Left lung (tissue), 4 donors: ENCODE measurements at regions not wholly inside any gene's neighbourhood (a gene's known extent, or its start where the extent isn't known, plus 50 kb on each side); places are given as distances from the start of the nearest gene placed in this dataset.

ENCODE experiments used
- ATAC-seq: fragments of 200-7000 bp; cut with Tn5 transposase; one replicate; pipeline ENCODE4 v1.9.1; 2020; ENCODE audit warnings: moderate library complexity
- DNase-seq, 4 donors: peaks; one replicate each; pipeline ENCODE4 v3.0.0-alpha.2; 2013 to 2020
- H3K27ac ChIP-seq, 2 donors: fragments of 200-600 bp; sonication (generic) in 1 of 2; one replicate each; pipeline versions ENCODE4 v1.5.0 to v1.8.0; 2020 to 2021
- H3K27me3 ChIP-seq, 2 donors: fragments of 200-600 bp; sonication (generic) in 1 of 2; one replicate each; pipeline versions ENCODE4 v1.5.0 to v1.8.0; 2020 to 2021
- H3K36me3 ChIP-seq, 2 donors: fragments of 200-600 bp; sonication (generic) in 1 of 2; one replicate each; pipeline versions ENCODE4 v1.5.0 to v1.8.0; 2020 to 2021
- H3K4me1 ChIP-seq, 2 donors: fragments of 200-600 bp; one replicate each; pipeline ENCODE4 v1.8.0; 2021
- H3K4me3 ChIP-seq, 2 donors: fragments of 200-600 bp; sonication (generic) in 1 of 2; one replicate each; pipeline versions ENCODE4 v1.5.0 to v1.8.0; 2020 to 2021; ENCODE audit warnings: mild to moderate bottlenecking in 1 of 2
- H3K9me3 ChIP-seq, 2 donors: fragments of 200-600 bp; sonication (generic) in 1 of 2; one replicate each; pipeline versions ENCODE4 v1.5.0 to v1.8.0; 2020 to 2021
- CTCF ChIP-seq, 2 donors: fragments of 200-600 bp; sonication (generic) in 1 of 2; IDR thresholded peaks; one replicate each; pipeline versions ENCODE4 v1.5.0 to v1.8.0; 2021; ENCODE audit warnings: antibody characterized with exemption in 2 of 2
- intact Hi-C, 2 donors: fragments of 100-400 bp; cut with DNase I; formaldehyde crosslinking; loops; one replicate each; pipeline versions ENCODE4 v1.11.2 to v1.14.2; 2022
- donor health status: DM: no; HTN: yes; CAD: no.
- donor health status: DM: no; HTN: no; CAD: no.

DNA sequence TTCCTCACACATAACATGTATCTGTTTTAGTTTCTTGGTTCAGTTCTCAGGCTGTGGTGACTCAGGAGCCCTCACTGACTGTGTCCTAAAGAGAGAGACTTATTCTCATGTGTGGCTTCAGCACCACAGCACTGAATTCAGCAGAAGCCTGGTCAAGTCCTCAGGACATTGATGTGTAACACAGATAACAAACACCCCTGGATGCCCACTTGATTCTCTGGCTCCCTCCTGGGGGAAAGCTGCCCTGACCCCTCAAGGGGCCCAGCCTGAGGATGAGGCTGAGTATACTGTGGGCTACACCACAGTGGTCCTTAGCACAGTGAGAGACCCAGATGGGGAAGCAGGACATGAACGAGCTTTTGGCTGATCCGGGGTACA lies 87.2 kb upstream of the VPREB1 start:
- no peak overlapping the region for H3K4me3 ChIP-seq
- peaks cover 0 to 8% of the 10 kb centered on the region in 2 donors for H3K4me1 ChIP-seq
- intact Hi-C loops: no loop called here
- no peak for TF ChIP-seq CTCF (IDR thresholded peaks at IDR 0.05)
- ATAC-seq: no peak
- DNase-seq: no peak
- H3K36me3 ChIP-seq: no peaks in the 10 kb centered on the region
- no peaks in the 10 kb centered on the region for H3K9me3 ChIP-seq
- no peak overlapping the region for H3K27ac ChIP-seq
- H3K27me3 ChIP-seq: peaks cover 0 to 4% of the 10 kb centered on the region in 2 donors

DNA sequence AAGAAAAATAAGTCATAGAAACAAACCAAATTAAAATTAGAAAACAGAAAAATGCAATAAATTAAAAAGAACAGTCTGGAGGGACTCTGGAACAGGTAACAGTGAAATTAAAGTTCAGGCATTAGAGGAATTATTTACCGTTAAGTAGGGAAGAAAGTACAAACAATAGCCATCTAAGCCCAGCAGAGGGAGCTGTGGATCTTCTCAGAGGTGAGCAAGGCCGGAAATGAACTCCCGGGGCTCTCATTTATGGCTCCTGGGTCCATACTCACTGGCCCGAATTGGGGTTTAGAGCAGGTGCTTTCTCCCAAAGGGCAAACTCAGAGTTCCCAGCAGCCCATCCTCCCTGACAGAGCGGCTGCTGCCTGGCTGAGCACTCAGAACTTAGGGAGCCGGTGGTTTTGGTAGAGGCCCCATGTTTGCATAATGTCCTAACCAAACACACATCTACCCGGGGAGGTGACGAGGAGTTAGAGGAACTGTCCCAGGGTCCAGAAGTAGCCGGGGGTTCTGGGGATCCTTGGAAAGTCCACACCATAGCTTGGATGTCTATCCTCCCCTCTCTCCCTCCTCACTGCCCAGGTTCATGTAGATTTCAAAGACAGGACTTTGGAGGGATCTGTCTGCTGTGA lies 87.8 kb upstream of the VPREB1 start:
- Histone ChIP-seq H3K27me3 (peaks cover 0 to 4% of the 10 kb centered on the region in 2 donors), H3K4me3 (no peak overlapping the region), H3K4me1 (peaks cover 0 to 8% of the 10 kb centered on the region in 2 donors), H3K27ac (no peak overlapping the region), H3K9me3 (no peaks in the 10 kb centered on the region), H3K36me3 (no peaks in the 10 kb centered on the region)
- peak; percentile 57 to 69 for TF ChIP-seq CTCF (IDR thresholded peaks at IDR 0.05)
- ATAC-seq (peak; percentile 96), DNase-seq (peak in 2 of 4 donors; percentile 14 to 60)
- intact Hi-C loops: no loop called here

GRCh38 chr22:22156348-22156715 lies 88.3 kb upstream of the VPREB1 start:
- TF ChIP-seq CTCF (IDR thresholded peaks at IDR 0.05): no peak
- intact Hi-C loops: no loop called here
- DNase-seq: no peak
- Histone ChIP-seq H3K27me3 (peaks cover 0 to 4% of the 10 kb centered on the region in 2 donors), H3K4me3 (no peak overlapping the region), H3K27ac (no peak overlapping the region), H3K4me1 (peaks cover 0 to 8% of the 10 kb centered on the region in 2 donors), H3K36me3 (no peaks in the 10 kb centered on the region), H3K9me3 (no peaks in the 10 kb centered on the region)
- no peak for ATAC-seq

- intact Hi-C loops: no loop called here
- no peak for TF ChIP-seq CTCF (IDR thresholded peaks at IDR 0.05)
- DNase-seq: no peak
- no peak for ATAC-seq
- Histone ChIP-seq H3K4me1 (peaks cover 0 to 8% of the 10 kb centered on the region in 2 donors), H3K36me3 (no peaks in the 10 kb centered on the region), H3K27ac (no peak overlapping the region), H3K27me3 (peaks cover 3 to 6% of the 10 kb centered on the region in 2 donors), H3K4me3 (no peak overlapping the region), H3K9me3 (no peaks in the 10 kb centered on the region)
Observed at GRCh38 chr22:22155607-22156006, 89.0 kb upstream of the VPREB1 start.

DNA sequence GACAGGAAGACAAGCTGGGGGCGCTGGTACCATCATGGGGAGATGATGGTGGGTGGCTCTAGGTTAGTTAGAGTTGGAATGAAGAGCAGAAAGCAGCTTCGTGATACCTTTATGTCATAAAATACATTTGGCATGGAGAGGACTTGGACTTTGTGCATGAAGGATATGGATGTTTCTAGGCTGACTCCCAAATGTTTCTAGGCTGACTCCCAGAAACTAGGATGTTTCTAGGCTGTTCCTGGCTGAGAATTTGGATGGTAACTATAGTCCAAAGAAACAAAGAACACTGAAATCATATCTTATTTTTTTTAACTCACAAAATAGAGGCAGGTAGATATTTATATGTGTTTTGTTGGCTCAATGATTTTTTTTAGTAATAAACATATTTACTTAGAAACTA lies 89.4 kb upstream of the VPREB1 start:
- H3K9me3 ChIP-seq: no peaks in the 10 kb centered on the region
- intact Hi-C loops: no loop called here
- no peaks in the 10 kb centered on the region for H3K36me3 ChIP-seq
- H3K27me3 ChIP-seq: peaks cover 7 to 11% of the 10 kb centered on the region in 2 donors
- peaks cover 0 to 8% of the 10 kb centered on the region in 2 donors for H3K4me1 ChIP-seq
- TF ChIP-seq CTCF (IDR thresholded peaks at IDR 0.05): no peak
- no peak for DNase-seq
- no peak overlapping the region for H3K27ac ChIP-seq
- no peak for ATAC-seq
- H3K4me3 ChIP-seq: no peak overlapping the region
